ENCODE measurements at regions not wholly inside any gene's neighbourhood (a gene's known extent, or its start where the extent isn't known, plus 50 kb on each side); places are given as distances from the start of the nearest gene placed in this dataset.

GRCh38 chr3:76377074-76377473, 591.7 kb upstream of the ZNF717 start:
- TF ChIP-seq CTCF (IDR thresholded peaks at IDR 0.05) = no peak

DNA sequence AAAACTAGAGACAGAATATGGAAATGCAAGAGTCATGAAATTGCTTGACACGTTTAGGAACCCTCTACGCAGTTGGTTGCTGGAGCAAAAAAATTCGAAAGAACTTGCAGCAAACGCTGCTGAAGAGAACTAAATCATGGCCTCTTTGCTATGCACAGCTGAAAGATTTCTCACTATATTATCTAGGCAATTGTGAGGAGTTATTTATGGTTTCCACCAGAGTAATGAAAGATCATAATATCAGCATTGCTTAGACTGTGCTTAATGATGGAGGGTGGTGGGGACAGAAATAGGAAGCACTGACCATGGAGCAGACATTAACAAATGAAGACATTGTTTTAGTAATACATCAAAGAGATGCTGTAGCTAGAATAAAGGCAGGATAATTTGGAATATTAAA, 593.4 kb upstream of the ZNF717 start:
- TF ChIP-seq CTCF (IDR thresholded peaks at IDR 0.05) = no peak

DNA sequence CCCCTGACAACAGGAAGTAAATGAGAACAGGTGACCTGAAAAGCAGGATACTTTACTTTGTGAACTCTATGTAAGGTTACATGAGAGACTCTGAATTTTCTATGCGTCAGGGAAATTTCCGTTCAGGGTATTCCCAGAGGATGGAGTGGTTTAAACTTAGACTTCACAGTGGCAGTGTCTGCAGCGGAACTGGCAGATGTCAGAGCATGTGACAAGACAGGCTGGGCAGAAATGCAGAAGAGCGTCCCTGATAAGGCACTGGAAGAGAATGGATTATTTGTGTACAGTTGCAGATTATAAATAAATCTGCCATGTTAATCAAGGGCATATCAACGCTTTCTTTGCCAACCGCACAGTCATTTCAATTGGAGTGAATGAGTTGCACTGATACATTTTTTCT, 598.4 kb upstream of the ZNF717 start:
- no peak for TF ChIP-seq CTCF (IDR thresholded peaks at IDR 0.05)

GRCh38 chr3:76387000-76387399, 601.7 kb upstream of the ZNF717 start:
- no peak for TF ChIP-seq CTCF (IDR thresholded peaks at IDR 0.05)

DNA sequence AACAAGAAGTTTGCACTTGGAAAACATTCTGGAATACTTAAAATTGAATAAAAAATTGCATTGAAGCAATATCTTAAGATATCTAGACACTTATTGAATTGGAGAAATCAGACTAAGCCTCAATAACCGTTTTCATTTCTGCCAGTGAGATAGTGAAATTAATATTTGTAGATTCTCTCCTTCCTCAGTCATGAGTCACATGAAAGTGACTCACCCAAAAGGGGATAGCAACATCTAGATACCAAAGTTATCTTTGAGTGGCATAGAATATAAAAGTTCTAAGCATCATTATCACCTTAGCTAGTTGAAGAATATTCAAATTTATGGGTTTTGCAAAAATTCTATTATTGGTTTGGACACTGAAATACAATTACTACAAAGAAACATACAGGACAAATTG, 614.8 kb upstream of the ZNF717 start:
- no peak for TF ChIP-seq CTCF (IDR thresholded peaks at IDR 0.05)

DNA sequence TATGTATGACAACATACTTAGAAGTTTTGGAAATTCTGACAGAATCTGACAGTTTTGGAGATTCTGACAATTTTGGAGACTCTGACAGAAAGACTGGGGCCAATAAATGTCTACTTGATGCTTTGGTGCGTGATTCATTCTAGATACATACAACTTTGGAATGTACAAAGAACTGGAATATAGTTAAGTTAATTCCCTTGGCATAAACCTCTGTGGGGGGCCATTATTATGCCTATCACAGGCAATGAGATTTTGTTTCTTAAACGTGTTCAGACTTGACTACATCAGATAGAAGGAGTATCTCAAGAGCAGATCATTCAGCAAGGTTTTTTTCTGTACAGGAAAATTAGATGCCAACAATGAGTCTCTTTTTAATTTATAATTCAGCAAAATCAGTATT, 617.6 kb upstream of the ZNF717 start:
- TF ChIP-seq CTCF (IDR thresholded peaks at IDR 0.05) = no peak

DNA sequence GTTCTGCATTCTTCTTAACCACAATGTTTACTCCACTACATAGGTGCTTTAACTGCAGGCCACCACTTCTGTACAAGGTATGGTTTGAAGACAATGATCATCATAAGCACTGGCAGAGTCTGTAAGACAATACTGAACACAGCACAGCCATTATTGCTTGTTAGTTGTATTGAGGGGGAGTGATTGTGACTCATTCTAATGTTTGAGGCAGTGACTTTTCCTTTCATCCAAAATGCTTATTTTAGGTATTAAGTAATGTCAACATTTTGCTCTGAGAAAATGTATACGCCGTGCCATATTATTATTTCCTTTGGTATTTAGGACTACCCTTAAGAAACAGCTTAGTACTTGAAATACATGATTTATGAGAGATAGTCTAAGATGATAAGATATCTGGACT, 618.2 kb upstream of the ZNF717 start:
- no peak for TF ChIP-seq CTCF (IDR thresholded peaks at IDR 0.05)

- no peak for TF ChIP-seq CTCF (IDR thresholded peaks at IDR 0.05)
Observed at GRCh38 chr3:76405196-76405595, 619.8 kb upstream of the ZNF717 start.

Measured in LNCAP (cell line).